ENCODE measurements at regions not wholly inside any gene's neighbourhood (a gene's known extent, or its start where the extent isn't known, plus 50 kb on each side); places are given as distances from the start of the nearest gene placed in this dataset.

- TF ChIP-seq CTCF (conservative IDR thresholded peaks at IDR 0.05; ENCODE audit: low read depth, low read length) (no peak), SMC3 (IDR thresholded peaks at IDR 0.05; ENCODE audit: low read depth, low read length) (no peak), CEBPB (IDR thresholded peaks at IDR 0.05; ENCODE audit: low read depth, low read length) (no peak), POLR2A (IDR thresholded peaks at IDR 0.05; ENCODE audit: low read depth, low read length) (no peak), RCOR1 (IDR thresholded peaks at IDR 0.05; ENCODE audit: insufficient replicate concordance, low read length) (no peak), RAD21 (IDR thresholded peaks at IDR 0.05; ENCODE audit: low read length) (no peak), RFX5 (IDR thresholded peaks at IDR 0.05; ENCODE audit: low read depth, low read length) (no peak)
Observed at GRCh38 chr7:69516238-69516820, 81.9 kb upstream of the AUTS2 start.

Data from IMR-90 (cell line).